ENCODE measurements at regions not wholly inside any gene's neighbourhood (a gene's known extent, or its start where the extent isn't known, plus 50 kb on each side); places are given as distances from the start of the nearest gene placed in this dataset.

DNA sequence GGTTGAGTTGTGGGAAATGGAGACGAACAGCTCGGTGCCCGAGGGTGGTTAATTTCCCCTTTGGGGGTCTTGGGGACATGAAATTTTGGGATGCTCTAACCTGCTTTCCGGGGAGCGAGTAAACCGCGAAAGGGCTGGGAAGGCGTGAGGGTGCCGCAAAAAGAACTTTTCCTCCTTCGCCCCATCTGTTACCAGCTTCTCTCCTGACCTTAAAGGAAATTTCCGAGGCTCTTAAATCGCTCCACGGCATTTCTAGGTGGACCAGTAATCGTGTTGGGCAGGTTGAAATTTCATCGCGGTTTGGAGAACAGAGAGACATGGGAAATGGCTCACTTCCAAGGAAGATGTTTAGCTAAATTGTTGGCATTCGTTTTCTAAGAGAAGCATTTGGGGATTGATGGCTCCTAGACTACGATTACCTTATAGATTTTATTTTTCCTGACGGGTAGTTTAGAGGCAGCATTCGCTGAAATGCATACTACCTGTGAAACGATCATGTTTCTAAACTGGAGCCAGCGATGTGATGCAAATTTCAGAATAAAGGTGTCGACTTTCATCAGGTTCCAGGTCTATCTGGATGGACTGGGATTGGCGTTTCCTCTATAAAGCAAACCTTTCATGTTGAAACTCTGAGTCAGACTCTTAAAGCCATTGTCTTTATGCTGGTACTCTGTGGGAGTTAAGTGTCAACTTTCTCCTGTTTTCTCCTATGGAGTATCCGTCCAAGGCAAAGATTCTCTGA lies 414.5 kb downstream of the PCNX1 start:
- DNase-seq (ENCODE audit: extremely low read depth in 1 of 2, low read depth in 1 of 2) = no peak

- DNase-seq (ENCODE audit: extremely low read depth in 1 of 2, low read depth in 1 of 2) = no peak
Measured at GRCh38 chr14:71322655-71323250, 415.5 kb downstream of the PCNX1 start.

- DNase-seq (ENCODE audit: extremely low read depth in 1 of 2, low read depth in 1 of 2) = peak in 1 of 2 donors; percentile 47
Measured at GRCh38 chr14:71324767-71325272, 417.6 kb downstream of the PCNX1 start.

GRCh38 chr14:71327691-71328090 lies 420.4 kb downstream of the PCNX1 start:
- no peak for DNase-seq (ENCODE audit: extremely low read depth in 1 of 2, low read depth in 1 of 2)

DNA sequence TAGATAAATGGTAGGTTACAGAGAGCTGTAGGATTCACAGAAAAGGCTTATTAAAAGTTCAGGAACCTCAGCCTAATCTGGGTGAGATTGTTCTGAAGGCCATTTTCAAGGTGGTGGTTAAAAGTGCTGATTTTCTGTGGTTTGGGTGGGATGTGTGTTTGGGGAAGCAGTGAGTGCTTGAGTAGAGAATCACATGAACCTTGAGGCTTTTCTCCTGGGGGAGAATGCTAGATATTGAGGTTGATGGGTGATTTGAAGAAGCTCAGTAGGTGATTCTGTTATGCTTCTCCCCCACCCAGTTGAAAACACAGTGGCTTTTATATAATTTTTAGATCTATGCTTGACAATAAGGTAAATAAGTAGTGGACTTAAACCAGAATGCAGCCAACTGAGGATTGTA lies 420.9 kb downstream of the PCNX1 start:
- no peak for DNase-seq (ENCODE audit: extremely low read depth in 1 of 2, low read depth in 1 of 2)

DNA sequence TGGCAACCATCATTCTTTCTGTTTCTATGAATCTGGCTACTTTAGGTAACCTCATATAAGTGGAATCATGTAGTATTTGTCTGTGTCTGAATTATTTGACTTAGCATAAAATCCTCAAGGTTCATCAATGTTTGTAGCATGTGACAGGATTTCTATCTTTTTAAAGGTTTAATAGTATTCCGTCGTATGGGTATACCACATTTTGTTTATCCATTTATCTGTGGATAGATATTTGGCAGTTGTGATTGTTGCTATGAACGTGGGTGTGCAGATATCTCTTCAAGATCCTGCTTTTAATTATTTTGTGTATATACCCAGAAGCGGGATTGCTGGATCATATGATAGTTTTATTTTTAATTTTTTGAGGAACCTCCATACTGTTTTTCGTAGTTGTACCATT lies 421.7 kb downstream of the PCNX1 start:
- no peak for DNase-seq (ENCODE audit: extremely low read depth in 1 of 2, low read depth in 1 of 2)

DNA sequence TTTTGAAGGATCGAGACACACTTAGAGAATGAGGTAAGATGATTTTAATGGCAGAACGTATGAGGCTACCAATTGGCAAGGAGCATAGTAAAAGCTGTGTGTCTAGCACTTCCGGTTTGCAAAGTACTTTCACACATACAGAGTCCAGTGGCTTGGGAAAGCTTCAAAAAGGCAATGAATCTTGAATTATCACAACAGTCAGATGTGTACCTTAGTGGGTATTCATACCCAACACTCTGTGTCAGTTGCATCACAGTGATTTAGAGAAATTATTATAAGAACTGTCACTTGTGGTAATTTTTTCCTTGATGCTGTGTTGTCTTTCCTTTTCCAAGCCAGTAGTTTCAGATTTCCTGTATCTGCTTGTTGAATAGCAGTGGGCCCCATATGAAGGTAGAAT lies 424.1 kb downstream of the PCNX1 start:
- no peak for DNase-seq (ENCODE audit: extremely low read depth in 1 of 2, low read depth in 1 of 2)

GRCh38 chr14:71332476-71332875 lies 425.2 kb downstream of the PCNX1 start:
- no peak for DNase-seq (ENCODE audit: extremely low read depth in 1 of 2, low read depth in 1 of 2)

- peak in 1 of 2 donors; percentile 7 for DNase-seq (ENCODE audit: extremely low read depth in 1 of 2, low read depth in 1 of 2)
Measured at GRCh38 chr14:71333705-71334104, 426.4 kb downstream of the PCNX1 start.

- no peak for DNase-seq (ENCODE audit: extremely low read depth in 1 of 2, low read depth in 1 of 2)
Measured at GRCh38 chr14:71336489-71337192, 429.4 kb downstream of the PCNX1 start.

DNA sequence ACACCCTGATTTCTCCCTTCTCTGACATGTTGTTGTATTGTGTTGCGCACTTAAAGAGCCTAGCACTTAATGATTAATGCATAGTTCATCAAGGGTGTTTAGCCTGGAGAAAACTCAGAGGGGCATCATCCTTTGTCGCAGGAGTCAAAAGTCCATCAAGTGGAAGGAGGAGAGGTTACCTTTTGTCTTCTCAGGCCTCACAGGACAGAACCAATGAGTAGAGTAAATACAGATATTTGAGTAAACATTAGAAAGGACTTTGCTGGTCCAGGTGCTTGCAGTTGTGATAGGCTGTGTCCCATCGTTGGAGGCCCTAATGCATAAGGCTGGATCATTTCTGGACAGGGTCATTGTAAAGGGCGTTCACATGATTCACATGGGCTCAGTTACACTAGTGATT lies 430.9 kb downstream of the PCNX1 start:
- DNase-seq (ENCODE audit: extremely low read depth in 1 of 2, low read depth in 1 of 2) = no peak

DNA sequence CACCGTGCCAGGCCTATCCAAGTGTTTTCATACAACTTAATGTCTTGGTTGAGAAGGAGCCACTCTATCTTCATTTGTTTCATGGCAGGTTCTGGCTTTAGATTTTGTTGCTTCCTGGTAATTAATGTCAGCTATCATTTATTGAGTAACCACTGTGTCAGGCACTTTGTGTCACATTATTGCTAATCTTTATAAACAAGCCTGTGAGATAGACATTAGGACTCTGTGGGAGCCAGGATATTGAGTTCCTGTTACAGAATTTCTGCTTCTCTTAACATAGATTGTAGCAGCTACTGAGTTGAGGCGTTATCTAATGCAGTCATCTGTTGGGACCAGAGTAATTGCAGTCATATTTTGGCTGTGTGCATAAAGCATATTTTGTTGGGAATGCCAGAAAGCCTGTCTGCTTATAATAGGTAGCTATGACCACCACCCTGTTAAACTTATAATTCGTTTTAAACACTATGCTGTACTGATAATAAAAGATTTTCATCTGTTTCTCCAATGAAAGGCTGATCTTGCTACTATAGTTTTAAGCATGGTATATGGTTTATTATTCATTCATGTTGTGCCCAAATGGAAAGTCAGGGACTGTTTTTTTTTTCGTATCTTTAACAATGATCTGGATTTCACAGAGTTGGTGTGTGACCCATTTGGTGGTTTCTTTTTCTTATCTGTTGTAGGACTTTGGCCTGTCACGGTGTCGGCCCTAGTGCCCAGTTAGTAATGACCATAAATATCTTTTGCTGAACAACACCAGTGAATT lies 432.6 kb downstream of the PCNX1 start:
- no peak for DNase-seq (ENCODE audit: extremely low read depth in 1 of 2, low read depth in 1 of 2)

GRCh38 chr14:71341156-71341555 lies 433.9 kb downstream of the PCNX1 start:
- DNase-seq (ENCODE audit: extremely low read depth in 1 of 2, low read depth in 1 of 2) = no peak

- no peak for DNase-seq (ENCODE audit: extremely low read depth in 1 of 2, low read depth in 1 of 2)
Measured at GRCh38 chr14:71343724-71344123, 436.5 kb downstream of the PCNX1 start.

DNA sequence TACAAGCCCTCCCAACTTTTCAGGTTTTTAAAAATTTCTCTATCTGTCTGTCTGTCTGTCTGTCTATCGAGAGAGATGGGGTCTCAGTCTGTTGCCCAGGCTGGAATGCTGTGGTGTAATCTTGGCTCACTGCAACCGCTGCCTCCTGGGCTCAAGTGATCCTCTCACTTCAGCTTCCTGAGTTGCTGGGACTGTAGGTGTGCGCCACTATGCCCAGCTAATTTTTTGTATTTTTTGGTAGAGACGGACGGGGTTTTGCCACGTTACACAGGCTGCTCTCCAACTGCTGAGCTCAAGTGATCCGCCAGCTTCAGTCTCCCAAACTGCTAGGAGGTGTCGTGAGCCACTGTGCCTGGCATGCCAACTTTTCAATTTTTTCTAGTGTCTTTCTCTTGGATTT lies 437.2 kb downstream of the PCNX1 start:
- no peak for DNase-seq (ENCODE audit: extremely low read depth in 1 of 2, low read depth in 1 of 2)

- DNase-seq (ENCODE audit: extremely low read depth in 1 of 2, low read depth in 1 of 2) = no peak
Measured at GRCh38 chr14:71346685-71347084, 439.4 kb downstream of the PCNX1 start.

DNA sequence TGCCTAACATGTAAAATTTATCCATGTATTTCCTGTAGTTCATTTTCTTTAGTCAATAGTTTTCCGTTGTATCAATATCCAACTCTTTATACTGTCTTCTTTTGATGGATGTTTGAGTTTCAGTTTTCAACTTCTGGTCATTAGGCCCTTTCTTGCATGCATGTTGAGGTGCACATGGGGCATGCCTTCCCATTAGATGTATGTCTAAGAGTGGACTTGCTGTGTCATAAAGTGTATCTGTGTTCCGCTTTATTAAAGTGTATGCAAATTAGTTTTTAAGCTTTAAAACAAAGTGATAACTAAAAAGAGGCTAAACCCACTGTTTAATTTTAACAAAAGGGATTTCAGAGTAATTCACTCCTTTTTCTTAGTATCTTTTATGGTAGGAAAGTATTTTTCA lies 441.1 kb downstream of the PCNX1 start:
- no peak for DNase-seq (ENCODE audit: extremely low read depth in 1 of 2, low read depth in 1 of 2)

- no peak for DNase-seq (ENCODE audit: extremely low read depth in 1 of 2, low read depth in 1 of 2)
Measured at GRCh38 chr14:71348817-71349216, 441.6 kb downstream of the PCNX1 start.

DNA sequence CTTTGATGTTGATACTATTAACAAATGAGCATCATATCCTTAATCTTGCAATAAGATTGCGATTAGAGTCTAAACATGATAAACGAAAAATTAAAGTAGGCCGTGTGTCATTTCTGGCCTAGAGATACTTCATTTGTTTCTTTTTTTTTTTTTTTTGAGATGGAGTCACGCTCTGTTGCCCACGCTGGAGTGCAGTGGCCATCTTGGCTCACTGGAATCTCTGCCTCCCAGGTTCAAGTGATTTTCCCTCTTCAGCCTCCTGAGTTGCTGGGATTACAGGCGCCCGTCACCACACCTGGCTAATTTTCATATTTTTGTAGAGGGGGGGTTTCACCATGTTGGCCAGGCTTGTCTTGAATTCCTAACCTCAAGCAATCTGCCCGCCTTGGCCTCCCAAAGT lies 446.9 kb downstream of the PCNX1 start:
- no peak for DNase-seq (ENCODE audit: extremely low read depth in 1 of 2, low read depth in 1 of 2)

DNA sequence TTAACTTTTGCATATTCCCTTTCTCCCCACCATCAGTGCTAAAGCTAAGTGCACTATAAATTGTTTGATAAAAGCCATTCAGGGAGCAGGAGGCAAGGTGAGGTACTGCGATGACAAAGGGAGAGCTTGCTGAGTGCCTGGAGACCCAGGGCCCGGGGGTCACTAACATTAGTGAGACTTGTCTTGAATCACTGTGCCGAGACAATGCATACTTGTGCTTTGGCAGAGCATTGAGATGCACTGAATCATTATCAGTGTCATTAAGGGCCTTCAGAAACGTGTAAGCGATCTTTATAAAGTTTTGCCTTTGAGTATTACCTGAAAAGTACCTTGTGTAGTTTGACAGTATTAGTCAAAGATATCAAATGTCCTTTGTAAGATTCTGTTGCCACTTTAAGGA lies 447.5 kb downstream of the PCNX1 start:
- DNase-seq (ENCODE audit: extremely low read depth in 1 of 2, low read depth in 1 of 2) = no peak
